Lung (tissue), 11 donors: ENCODE measurements at regions not wholly inside any gene's neighbourhood (a gene's known extent, or its start where the extent isn't known, plus 50 kb on each side); places are given as distances from the start of the nearest gene placed in this dataset.
A peak's percentile ranks its signal among the peaks of the same experiment; 100 is the strongest.

Source experiments
- ATAC-seq: fragments of 200-7000 bp; cut with Tn5 transposase; one replicate; pipeline ENCODE4 v1.9.1; 2020; ENCODE audit warnings: moderate number of reproducible peaks; ENCODE audit not compliant: insufficient read depth, low FRiP score
- DNase-seq, 3 donors: peaks; one replicate each; pipeline ENCODE4 v3.0.0-alpha.2; 2013 to 2017
- H3K27ac ChIP-seq, 2 donors: one replicate each; pipeline ENCODE4 v1.5.1; 2013; ENCODE audit warnings: mild to moderate bottlenecking in 2 of 2, moderate library complexity in 2 of 2, control low read depth in 1 of 2, inconsistent platforms in 1 of 2, low read depth in 1 of 2, low read length in 1 of 2
- H3K27me3 ChIP-seq, 3 donors: one replicate each; pipeline ENCODE4 v1.5.1; 2013; ENCODE audit warnings: low read length in 2 of 3; ENCODE audit not compliant: control insufficient read depth in 3 of 3, insufficient read depth in 3 of 3
- H3K36me3 ChIP-seq, 4 donors: one replicate each; pipeline ENCODE4 v1.5.1; 2013; ENCODE audit warnings: low read length in 4 of 4, mild to moderate bottlenecking in 1 of 4, moderate library complexity in 1 of 4; ENCODE audit not compliant: control insufficient read depth in 4 of 4, insufficient read depth in 4 of 4
- H3K4me1 ChIP-seq, 5 donors: one replicate each; pipeline ENCODE4 v1.5.1; 2013; ENCODE audit warnings: low read length in 5 of 5, mild to moderate bottlenecking in 2 of 5, moderate library complexity in 1 of 5; ENCODE audit not compliant: control insufficient read depth in 5 of 5, insufficient read depth in 5 of 5
- H3K4me3 ChIP-seq: one replicate; pipeline ENCODE4 v1.5.1; 2013; ENCODE audit warnings: mild to moderate bottlenecking, control low read depth, moderate library complexity
- H3K9ac ChIP-seq, 2 donors: one replicate each; pipeline ENCODE4 v1.5.1; 2013; ENCODE audit warnings: low read length in 2 of 2, control low read depth in 1 of 2; ENCODE audit not compliant: insufficient read depth in 1 of 2
- H3K9me3 ChIP-seq, 4 donors: one replicate each; pipeline ENCODE4 v1.5.1; 2013; ENCODE audit warnings: low read length in 3 of 4, mild to moderate bottlenecking in 1 of 4, moderate library complexity in 1 of 4; ENCODE audit not compliant: control insufficient read depth in 4 of 4, insufficient read depth in 3 of 4
- WGBS, 2 donors: extraction: QIAGEN DNeasy Blood & Tissue Kit; methylation state at CpG; one replicate each; pipeline ENCODE4 v1.1.7; 2013; 5-methylcytosine and 5-hydroxymethylcytosine counted together
- TF ChIP-seq, protein P1 (sequence below): IDR thresholded peaks from 2 replicates; pipeline ENCODE4 v1.5.1; 2012; ENCODE audit warnings: mild to moderate bottlenecking; ENCODE audit errors: control extremely low read depth, extremely low read depth
- donor health status: control.
- donor health status: control.
- donor health status: Bipolar disorder and iron deficiency.
- donor health status: healthy.
- donor health status: DM: yes; HTN: yes; CAD: no.

- TF ChIP-seq, protein P1, sequence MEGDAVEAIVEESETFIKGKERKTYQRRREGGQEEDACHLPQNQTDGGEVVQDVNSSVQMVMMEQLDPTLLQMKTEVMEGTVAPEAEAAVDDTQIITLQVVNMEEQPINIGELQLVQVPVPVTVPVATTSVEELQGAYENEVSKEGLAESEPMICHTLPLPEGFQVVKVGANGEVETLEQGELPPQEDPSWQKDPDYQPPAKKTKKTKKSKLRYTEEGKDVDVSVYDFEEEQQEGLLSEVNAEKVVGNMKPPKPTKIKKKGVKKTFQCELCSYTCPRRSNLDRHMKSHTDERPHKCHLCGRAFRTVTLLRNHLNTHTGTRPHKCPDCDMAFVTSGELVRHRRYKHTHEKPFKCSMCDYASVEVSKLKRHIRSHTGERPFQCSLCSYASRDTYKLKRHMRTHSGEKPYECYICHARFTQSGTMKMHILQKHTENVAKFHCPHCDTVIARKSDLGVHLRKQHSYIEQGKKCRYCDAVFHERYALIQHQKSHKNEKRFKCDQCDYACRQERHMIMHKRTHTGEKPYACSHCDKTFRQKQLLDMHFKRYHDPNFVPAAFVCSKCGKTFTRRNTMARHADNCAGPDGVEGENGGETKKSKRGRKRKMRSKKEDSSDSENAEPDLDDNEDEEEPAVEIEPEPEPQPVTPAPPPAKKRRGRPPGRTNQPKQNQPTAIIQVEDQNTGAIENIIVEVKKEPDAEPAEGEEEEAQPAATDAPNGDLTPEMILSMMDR = no peak
- H3K27me3 ChIP-seq = no peaks in the 10 kb centered on the region
- no peaks in the 10 kb centered on the region for H3K36me3 ChIP-seq
- H3K4me3 ChIP-seq = no peak overlapping the region
- H3K9me3 ChIP-seq = no peaks in the 10 kb centered on the region
- peaks cover 0 to 8% (median 0%) of the 10 kb centered on the region in 5 donors for H3K4me1 ChIP-seq
- no peak overlapping the region for H3K9ac ChIP-seq
- WGBS, 2 donors = 65 to 79% methylated on average over 8 of the region's 8 CpGs
- H3K27ac ChIP-seq = no peak overlapping the region
- DNase-seq (no peak), ATAC-seq (no peak)
Measured at GRCh38 chr18:42533616-42534015, 578.6 kb downstream of the PIK3C3 start.

GRCh38 chr18:42534313-42534712 lies 579.3 kb downstream of the PIK3C3 start:
- no peak overlapping the region for H3K27ac ChIP-seq
- no peak for DNase-seq
- TF ChIP-seq, protein P1 = no peak
- no peaks in the 10 kb centered on the region for H3K36me3 ChIP-seq
- H3K9me3 ChIP-seq = no peaks in the 10 kb centered on the region
- peaks cover 0 to 8% (median 0%) of the 10 kb centered on the region in 5 donors for H3K4me1 ChIP-seq
- no peak overlapping the region for H3K9ac ChIP-seq
- no peak for ATAC-seq
- WGBS, 2 donors = 51 to 75% methylated on average over 1 of the region's 1 CpG
- no peaks in the 10 kb centered on the region for H3K27me3 ChIP-seq
- H3K4me3 ChIP-seq = no peak overlapping the region

GRCh38 chr18:42536442-42536841 lies 579.0 kb downstream of the RIT2 start:
- 44 to 57% methylated on average over 1 of the region's 1 CpG for WGBS, 2 donors
- H3K27me3 ChIP-seq = no peaks in the 10 kb centered on the region
- H3K36me3 ChIP-seq = no peaks in the 10 kb centered on the region
- no peak overlapping the region for H3K27ac ChIP-seq
- no peak for ATAC-seq
- no peaks in the 10 kb centered on the region for H3K4me1 ChIP-seq
- peak in 1 of 3 donors; percentile 17 for DNase-seq
- no peak overlapping the region for H3K4me3 ChIP-seq
- H3K9me3 ChIP-seq = no peaks in the 10 kb centered on the region
- TF ChIP-seq, protein P1 = no peak
- H3K9ac ChIP-seq = no peak overlapping the region

GRCh38 chr18:42537291-42537690 lies 578.2 kb downstream of the RIT2 start:
- no peak overlapping the region for H3K4me3 ChIP-seq
- no peak overlapping the region for H3K27ac ChIP-seq
- no peaks in the 10 kb centered on the region for H3K36me3 ChIP-seq
- DNase-seq = no peak
- no peaks in the 10 kb centered on the region for H3K9me3 ChIP-seq
- ATAC-seq = no peak
- H3K27me3 ChIP-seq = no peaks in the 10 kb centered on the region
- WGBS, 2 donors = 87 to 89% methylated on average over 2 of the region's 2 CpGs
- no peak overlapping the region for H3K9ac ChIP-seq
- H3K4me1 ChIP-seq = no peaks in the 10 kb centered on the region
- TF ChIP-seq, protein P1 = no peak
